ENCODE measurements at regions not wholly inside any gene's neighbourhood (a gene's known extent, or its start where the extent isn't known, plus 50 kb on each side); places are given as distances from the start of the nearest gene placed in this dataset.

DNA sequence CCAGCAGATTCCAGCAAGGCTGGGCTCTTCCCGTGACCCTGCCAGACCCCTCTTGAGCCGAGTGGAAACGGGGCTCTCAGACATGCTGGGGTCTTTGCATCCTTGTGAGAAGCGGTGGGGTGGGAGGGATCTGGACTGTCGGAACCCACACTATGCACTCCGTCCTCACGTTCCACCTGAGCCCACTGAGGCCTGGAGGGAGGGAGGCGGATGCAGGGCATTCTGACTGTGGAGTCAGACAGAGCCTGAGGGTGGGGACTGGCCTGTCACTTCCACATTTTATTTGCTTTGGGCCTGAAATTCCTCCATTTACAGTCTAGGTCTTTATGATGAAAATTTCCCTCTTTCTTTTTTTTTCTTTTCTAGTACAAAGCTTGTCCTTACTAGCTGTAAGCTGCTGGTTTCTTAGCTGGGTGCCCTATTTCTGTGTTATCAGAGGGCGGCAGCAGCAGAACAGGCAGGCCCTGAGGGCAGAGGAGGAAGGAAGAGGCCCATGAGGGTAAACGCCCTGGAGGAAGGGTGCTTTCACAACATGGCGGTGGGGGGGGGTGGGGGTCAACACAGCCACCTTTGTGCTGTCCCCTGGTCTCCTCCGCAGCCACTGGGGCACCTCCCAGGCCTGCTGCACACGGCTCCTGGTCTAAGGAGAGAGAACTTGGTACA lies 373.5 kb upstream of the MYT1L start:
- DNase-seq: no peak

- DNase-seq: no peak
Measured at GRCh38 chr2:2703762-2704427, 372.8 kb upstream of the MYT1L start.

DNA sequence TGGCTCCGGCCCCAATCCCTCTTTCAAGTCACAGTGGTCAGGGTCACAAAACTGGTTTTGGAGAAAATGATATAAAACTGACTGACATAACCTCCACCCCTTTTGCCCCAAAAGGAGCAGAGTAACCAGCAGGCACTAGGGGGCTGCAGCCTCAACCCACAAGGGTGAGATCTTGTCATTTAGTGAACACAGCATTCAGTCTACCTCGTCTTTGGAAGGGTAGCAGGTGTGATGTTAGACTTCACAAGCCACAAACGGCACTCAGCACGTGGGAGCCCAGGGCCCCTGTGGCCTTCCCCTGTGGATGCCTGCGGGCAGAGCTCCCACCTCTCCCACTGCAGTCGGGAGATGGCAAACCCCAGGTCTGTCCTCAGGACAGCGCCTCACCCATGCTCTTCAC lies 372.1 kb upstream of the MYT1L start:
- no peak for DNase-seq

DNA sequence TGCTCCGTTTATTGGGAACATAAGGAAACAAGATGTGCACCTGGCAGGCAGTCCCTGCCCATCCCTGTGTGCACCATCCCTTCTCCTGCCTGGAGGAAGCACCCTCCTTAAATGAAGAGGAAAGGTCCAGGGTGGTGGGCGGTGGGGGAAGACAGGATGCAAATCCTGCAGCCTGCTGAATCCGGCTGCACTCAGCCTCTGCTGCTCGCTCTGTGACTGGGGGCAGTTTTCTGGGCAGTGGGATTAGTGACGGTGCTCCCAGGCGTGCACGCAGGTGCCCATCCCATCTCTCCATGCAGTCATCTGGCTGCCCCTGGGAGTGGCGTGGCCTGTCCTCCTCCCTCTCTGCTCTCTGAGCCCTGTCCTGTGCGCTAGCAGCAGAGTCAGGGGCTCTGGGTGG lies 371.3 kb upstream of the MYT1L start:
- no peak for DNase-seq

- no peak for DNase-seq
Measured at GRCh38 chr2:2701813-2702212, 370.7 kb upstream of the MYT1L start.

GRCh38 chr2:2701176-2701781 lies 370.2 kb upstream of the MYT1L start:
- DNase-seq: no peak

- DNase-seq: no peak
Measured at GRCh38 chr2:2699121-2699505, 368.0 kb upstream of the MYT1L start.

GRCh38 chr2:2698182-2699120 lies 367.4 kb upstream of the MYT1L start:
- DNase-seq: no peak

- DNase-seq: no peak
Measured at GRCh38 chr2:2696733-2697455, 365.8 kb upstream of the MYT1L start.

DNA sequence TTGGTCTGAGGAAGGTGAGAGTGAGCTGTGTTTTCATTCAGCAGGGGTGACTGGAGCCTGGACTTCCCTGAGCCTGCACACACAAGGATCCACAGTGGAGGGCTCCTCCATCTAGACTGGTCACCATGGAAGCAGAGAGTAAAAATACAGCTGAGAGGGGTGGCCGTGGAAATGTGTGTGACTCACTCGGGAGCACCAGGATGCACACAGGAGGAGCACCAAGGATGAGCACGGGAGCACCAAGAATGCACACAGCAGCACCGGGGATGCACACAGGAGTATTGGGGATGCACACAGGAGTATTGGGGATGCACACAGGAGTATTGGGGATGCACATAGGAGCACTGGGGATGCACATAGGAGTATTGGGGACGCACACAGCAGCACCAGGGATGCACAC lies 365.2 kb upstream of the MYT1L start:
- DNase-seq: no peak

DNA sequence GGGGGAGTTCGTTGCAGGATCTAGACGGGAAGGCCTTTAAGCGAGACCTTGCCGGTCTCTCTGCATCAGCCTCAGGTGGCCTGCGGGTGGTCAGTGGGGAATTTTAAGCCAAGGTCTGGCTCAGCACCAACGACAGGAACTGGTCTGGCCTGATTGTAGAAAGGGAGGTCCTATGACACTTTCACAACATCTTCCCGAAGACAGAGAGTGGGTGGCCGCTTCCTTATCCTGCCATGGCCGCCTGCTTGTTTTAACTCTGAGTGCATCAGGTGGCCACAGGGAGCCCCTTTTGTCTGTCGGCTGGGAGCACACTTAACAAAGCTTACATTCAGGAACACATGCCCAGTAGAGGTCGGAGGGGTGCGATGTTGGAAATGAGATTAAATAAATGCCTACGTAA lies 363.7 kb upstream of the MYT1L start:
- DNase-seq: no peak

DNA sequence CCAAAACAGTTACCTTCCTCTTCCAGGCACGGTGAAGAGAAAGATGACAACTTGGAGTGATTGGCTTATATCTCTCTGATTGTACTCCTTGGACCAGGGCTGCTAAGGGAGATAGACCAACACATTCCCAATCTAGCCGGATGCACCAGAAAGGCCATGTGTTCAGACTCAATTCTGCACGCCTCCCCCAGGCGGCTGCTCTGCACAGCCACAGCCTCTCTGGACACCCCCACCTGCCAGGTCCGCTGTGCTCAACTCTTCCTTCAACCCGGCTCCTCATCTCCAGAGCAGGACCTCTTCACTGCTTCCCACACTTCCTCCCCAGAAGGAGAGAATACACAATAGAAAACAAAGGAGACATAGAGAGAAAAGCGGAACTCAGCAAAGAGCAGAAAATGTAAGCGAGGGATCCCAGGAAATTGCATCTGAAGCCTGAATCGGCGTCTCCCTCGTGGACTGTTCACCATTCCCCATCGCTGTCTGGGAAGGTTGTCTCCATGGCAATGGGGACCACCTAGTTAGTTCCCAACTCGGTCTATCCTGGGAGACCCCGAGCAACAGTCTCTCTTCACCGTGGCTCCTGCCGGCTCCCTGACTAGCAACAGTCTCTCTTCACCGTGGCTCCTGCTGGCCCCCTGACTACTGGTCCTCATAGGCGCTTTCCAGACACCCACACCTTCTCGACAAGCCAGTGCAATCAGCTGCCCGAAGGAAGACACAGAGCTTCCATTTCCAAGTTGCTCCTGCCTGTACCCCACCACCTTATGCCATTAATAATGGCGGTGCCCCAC lies 361.7 kb upstream of the MYT1L start:
- no peak for DNase-seq

GRCh38 chr2:2691419-2691818 lies 360.3 kb upstream of the MYT1L start:
- DNase-seq: no peak

- no peak for DNase-seq
Measured at GRCh38 chr2:2690985-2691384, 359.9 kb upstream of the MYT1L start.

- no peak for DNase-seq
Measured at GRCh38 chr2:2689306-2689705, 358.2 kb upstream of the MYT1L start.

- DNase-seq: no peak
Measured at GRCh38 chr2:2688254-2688653, 357.2 kb upstream of the MYT1L start.

DNA sequence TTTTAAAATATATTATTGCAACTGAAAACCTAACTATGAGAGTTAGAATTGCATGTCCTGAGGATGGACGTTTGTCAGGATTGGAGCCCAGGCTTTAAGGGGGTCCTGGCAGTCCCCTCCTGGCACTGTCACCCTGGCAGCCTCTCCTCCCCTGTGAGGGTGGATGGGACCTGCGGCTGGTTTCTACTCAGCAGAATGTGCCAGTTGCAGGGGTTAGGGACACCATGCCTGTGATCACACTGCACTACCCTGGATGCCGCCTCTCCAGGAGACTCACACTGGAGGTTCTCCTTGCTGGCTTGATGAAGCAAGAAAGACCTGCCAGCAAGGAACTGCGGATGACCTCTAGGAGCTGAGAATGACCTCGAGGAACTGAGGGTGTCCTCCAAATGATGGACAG lies 356.7 kb upstream of the MYT1L start:
- DNase-seq: no peak

- DNase-seq: no peak
Measured at GRCh38 chr2:2686222-2686621, 355.1 kb upstream of the MYT1L start.

- DNase-seq: no peak
Measured at GRCh38 chr2:2683606-2684224, 352.6 kb upstream of the MYT1L start.

GRCh38 chr2:2682700-2683342 lies 351.7 kb upstream of the MYT1L start:
- DNase-seq: no peak

DNA sequence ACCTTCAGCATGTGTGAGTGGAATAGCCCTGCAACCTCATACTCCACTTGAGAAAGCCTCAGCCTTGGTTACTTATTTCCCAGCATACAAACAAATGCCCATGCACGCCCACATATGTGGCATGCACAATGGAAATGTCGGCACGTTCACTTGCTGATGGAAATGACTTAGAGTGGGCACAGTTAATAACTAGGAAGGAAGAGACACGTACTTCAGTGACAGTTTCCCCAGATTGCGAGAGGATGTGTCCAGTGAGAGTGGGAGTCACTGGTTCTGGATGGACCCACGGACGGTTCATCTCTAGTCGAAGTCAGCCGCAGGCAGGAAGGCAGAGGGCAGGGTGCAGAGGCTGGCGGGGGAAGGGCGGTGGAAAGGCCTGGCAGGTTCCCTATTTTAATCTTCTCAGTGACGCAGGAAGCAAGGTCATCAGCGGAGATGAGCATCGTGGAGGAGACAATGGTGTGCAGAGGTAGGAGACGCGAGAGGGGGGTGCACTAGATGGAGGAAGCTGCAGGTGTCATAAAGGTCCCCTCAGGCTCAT lies 350.7 kb upstream of the MYT1L start:
- no peak for DNase-seq
